ENCODE measurements at regions not wholly inside any gene's neighbourhood (a gene's known extent, or its start where the extent isn't known, plus 50 kb on each side); places are given as distances from the start of the nearest gene placed in this dataset.

DNA sequence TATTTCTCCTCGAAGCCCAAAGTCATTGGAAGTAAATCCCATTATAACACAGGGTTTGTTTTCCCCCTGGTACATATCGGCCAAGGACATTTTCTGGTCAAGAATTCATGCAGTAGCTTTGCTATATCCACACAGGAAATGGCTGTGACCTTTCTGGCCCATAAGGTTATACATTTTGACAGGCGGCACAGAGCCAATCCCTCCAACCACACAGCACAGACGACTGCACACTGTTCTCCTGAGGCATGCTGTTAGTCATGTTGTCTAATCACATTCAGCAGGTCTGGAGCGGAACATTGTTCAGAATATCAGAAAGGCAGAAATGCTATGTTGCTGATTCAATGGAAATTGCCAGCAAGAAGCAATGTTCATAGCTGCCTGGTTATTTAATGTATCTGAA is 742.3 kb upstream of the SLC8A1 start:
- TF ChIP-seq, protein P1, sequence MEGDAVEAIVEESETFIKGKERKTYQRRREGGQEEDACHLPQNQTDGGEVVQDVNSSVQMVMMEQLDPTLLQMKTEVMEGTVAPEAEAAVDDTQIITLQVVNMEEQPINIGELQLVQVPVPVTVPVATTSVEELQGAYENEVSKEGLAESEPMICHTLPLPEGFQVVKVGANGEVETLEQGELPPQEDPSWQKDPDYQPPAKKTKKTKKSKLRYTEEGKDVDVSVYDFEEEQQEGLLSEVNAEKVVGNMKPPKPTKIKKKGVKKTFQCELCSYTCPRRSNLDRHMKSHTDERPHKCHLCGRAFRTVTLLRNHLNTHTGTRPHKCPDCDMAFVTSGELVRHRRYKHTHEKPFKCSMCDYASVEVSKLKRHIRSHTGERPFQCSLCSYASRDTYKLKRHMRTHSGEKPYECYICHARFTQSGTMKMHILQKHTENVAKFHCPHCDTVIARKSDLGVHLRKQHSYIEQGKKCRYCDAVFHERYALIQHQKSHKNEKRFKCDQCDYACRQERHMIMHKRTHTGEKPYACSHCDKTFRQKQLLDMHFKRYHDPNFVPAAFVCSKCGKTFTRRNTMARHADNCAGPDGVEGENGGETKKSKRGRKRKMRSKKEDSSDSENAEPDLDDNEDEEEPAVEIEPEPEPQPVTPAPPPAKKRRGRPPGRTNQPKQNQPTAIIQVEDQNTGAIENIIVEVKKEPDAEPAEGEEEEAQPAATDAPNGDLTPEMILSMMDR (conservative IDR thresholded peaks at IDR 0.05): no peak
- TF ChIP-seq ZFX (IDR thresholded peaks at IDR 0.05): no peak
